BJ (cell line): ENCODE measurements at regions not wholly inside any gene's neighbourhood (a gene's known extent, or its start where the extent isn't known, plus 50 kb on each side); places are given as distances from the start of the nearest gene placed in this dataset.

Source experiments
- CTCF ChIA-PET: fragments of 350-600 bp; formaldehyde crosslinking; extraction: SDS; loops from one replicate; lab custom pipeline; 2021; ENCODE audit warnings: antibody characterized with exemption, inconsistent platforms; lab: Yijun Ruan, JAX
- POLR2A ChIA-PET: fragments of 300-600 bp; sonication (Branson Sonifier 250); formaldehyde crosslinking; extraction: SDS; loops from one replicate; lab custom pipeline; 2021; ENCODE audit warnings: antibody characterized with exemption; lab: Charles Lee
- DNase-seq: peaks from one replicate; pipeline ENCODE4 v3.0.0-alpha.2; 2011; ENCODE audit warnings: low read depth
- H3K27me3 ChIP-seq: 2 replicates; pipeline ENCODE4 v1.6.0; 2011; ENCODE audit warnings: low read length; ENCODE audit not compliant: control insufficient read depth, insufficient read depth
- H3K36me3 ChIP-seq: 2 replicates; pipeline ENCODE4 v1.5.1; 2011; ENCODE audit warnings: low read length; ENCODE audit not compliant: control insufficient read depth, insufficient read depth
- H3K4me3 ChIP-seq: 2 replicates; pipeline ENCODE4 v1.5.1; 2011; ENCODE audit warnings: low read depth, mild to moderate bottlenecking, control low read depth, low read length
- CTCF ChIP-seq: IDR thresholded peaks from 2 replicates; pipeline ENCODE4 v1.5.1; 2011; ENCODE audit warnings: low read depth, mild to moderate bottlenecking, control low read depth, inconsistent platforms, low read length, moderate library complexity; ENCODE audit not compliant: insufficient read depth

- Histone ChIP-seq H3K4me3 (no peak overlapping the region), H3K27me3 (no peaks in the 10 kb centered on the region), H3K36me3 (no peaks in the 10 kb centered on the region)
- ChIA-PET CTCF (interaction anchor here (0.7 to 1.7 kb wide), 3 partner anchors 11 to 188 kb away, joined by 3 to 6 read pairs (median 3); no protein-coding TSS in a partner anchor), POLR2A (no interaction called here)
- peak; percentile 80 for DNase-seq
- no peak for TF ChIP-seq CTCF
These were observed 126.5 kb upstream of the JCAD start for GRCh38 chr10:30185916-30186315.

GRCh38 chr10:30185341-30185740 is 126.0 kb upstream of the JCAD start:
- Histone ChIP-seq H3K27me3 (no peaks in the 10 kb centered on the region), H3K36me3 (no peaks in the 10 kb centered on the region), H3K4me3 (no peak overlapping the region)
- no peak for TF ChIP-seq CTCF
- ChIA-PET CTCF (interaction anchor here (0.7 to 1.7 kb wide), 3 partner anchors 10 to 187 kb away, joined by 3 to 6 read pairs (median 3); no protein-coding TSS in a partner anchor), POLR2A (no interaction called here)
- DNase-seq, result no peak

GRCh38 chr10:30184397-30185033 is 125.1 kb upstream of the JCAD start:
- Histone ChIP-seq H3K27me3 (no peaks in the 10 kb centered on the region), H3K36me3 (no peaks in the 10 kb centered on the region), H3K4me3 (no peak overlapping the region)
- ChIA-PET POLR2A (no interaction called here), CTCF (no interaction called here)
- no peak for DNase-seq
- TF ChIP-seq CTCF, result no peak

- ChIA-PET CTCF (interaction anchor here (1.3 kb wide), 1 partner anchor 10 kb away, joined by 3 read pairs; no protein-coding TSS in a partner anchor), POLR2A (interaction anchor here (0.6 to 0.7 kb wide), 2 partner anchors 113 to 136 kb away, joined by 4 read pairs; no protein-coding TSS in a partner anchor)
- TF ChIP-seq CTCF, result no peak
- H3K4me3 ChIP-seq, result no peak overlapping the region
- no peaks in the 10 kb centered on the region for H3K36me3 ChIP-seq
- H3K27me3 ChIP-seq, result no peaks in the 10 kb centered on the region
- DNase-seq, result no peak
These were observed 123.6 kb upstream of the JCAD start for GRCh38 chr10:30183055-30183402.

- ChIA-PET CTCF (interaction anchor here (0.6 to 1.3 kb wide), 2 partner anchors 9 to 1552 kb away, joined by 3 read pairs; no protein-coding TSS in a partner anchor), POLR2A (interaction anchor here (0.5 to 0.7 kb wide), 4 partner anchors 112 to 166 kb away, joined by 3 to 4 read pairs (median 4); no protein-coding TSS in a partner anchor)
- H3K4me3 ChIP-seq, result no peak overlapping the region
- DNase-seq, result peak; percentile 94
- H3K36me3 ChIP-seq, result no peaks in the 10 kb centered on the region
- no peak for TF ChIP-seq CTCF
- no peaks in the 10 kb centered on the region for H3K27me3 ChIP-seq
These were observed 123.0 kb upstream of the JCAD start for GRCh38 chr10:30182191-30183054.
